SK-N-SH treated with all-trans-retinoic acid at 6 μM for 48 hours (cell line): ENCODE measurements at regions not wholly inside any gene's neighbourhood (a gene's known extent, or its start where the extent isn't known, plus 50 kb on each side); places are given as distances from the start of the nearest gene placed in this dataset.

Experiments used
- ATAC-seq: fragments of 200-7000 bp; cut with Tn5 transposase; 3 replicates; pipeline ENCODE4 v1.9.1; 2020; ENCODE audit warnings: mild to moderate bottlenecking, moderate library complexity
- ARNTL ChIP-seq: fragments of 450-650 bp; formaldehyde crosslinking; IDR thresholded peaks from 2 replicates; pipeline ENCODE4 v1.5.0; 2020; ENCODE audit warnings: low read depth, mild to moderate bottlenecking, moderate library complexity, borderline replicate concordance
- BACH2 ChIP-seq: fragments of 250-450 bp; sonication (Bioruptor Pico); IDR thresholded peaks from 2 replicates; pipeline ENCODE4 v1.9.0; 2021; ENCODE audit warnings: mild to moderate bottlenecking, borderline replicate concordance
- CREB5 ChIP-seq: fragments of 250-450 bp; sonication (Bioruptor Pico); IDR thresholded peaks from 2 replicates; pipeline ENCODE4 v1.5.1; 2020; ENCODE audit warnings: low read depth, mild to moderate bottlenecking, moderate library complexity
- CSDC2 ChIP-seq: fragments of 250-450 bp; sonication (Bioruptor Pico); IDR thresholded peaks from 2 replicates; pipeline ENCODE4 v1.5.0; 2020; ENCODE audit warnings: mild to moderate bottlenecking, moderate library complexity
- CSRNP3 ChIP-seq: fragments of 250-450 bp; sonication (Bioruptor Pico); IDR thresholded peaks from 2 replicates; pipeline ENCODE4 v1.5.1; 2021; ENCODE audit warnings: mild to moderate bottlenecking, moderate library complexity
- ESRRG ChIP-seq: fragments of 250-450 bp; sonication (Bioruptor Pico); IDR thresholded peaks from 2 replicates; pipeline ENCODE4 v1.6.1; 2021; ENCODE audit warnings: mild to moderate bottlenecking
- ISL1 ChIP-seq: fragments of 250-450 bp; sonication (Bioruptor Pico); IDR thresholded peaks from 2 replicates; pipeline ENCODE4 v2.1.2; 2022; ENCODE audit warnings: mild to moderate bottlenecking, moderate library complexity
- OSR1 ChIP-seq: fragments of 250-450 bp; sonication (Bioruptor Pico); IDR thresholded peaks from 2 replicates; pipeline ENCODE4 v1.8.0; 2022; ENCODE audit warnings: moderate library complexity, mild to moderate bottlenecking, inconsistent platforms
- PATZ1 ChIP-seq: fragments of 250-450 bp; sonication (Bioruptor Pico); IDR thresholded peaks from 2 replicates; pipeline ENCODE4 v1.8.0; 2020; ENCODE audit warnings: mild to moderate bottlenecking, moderate library complexity, borderline replicate concordance
- POU6F1 ChIP-seq: fragments of 250-450 bp; sonication (Bioruptor Pico); IDR thresholded peaks from 2 replicates; pipeline ENCODE4 v1.8.0; 2021; ENCODE audit warnings: low read depth, mild to moderate bottlenecking, moderate library complexity, borderline replicate concordance
- PPARA ChIP-seq: fragments of 250-450 bp; sonication (Bioruptor Pico); IDR thresholded peaks from 2 replicates; pipeline ENCODE4 v1.5.0; 2020; ENCODE audit warnings: mild to moderate bottlenecking, borderline replicate concordance
- RARB ChIP-seq: fragments of 250-450 bp; sonication (Bioruptor Pico); IDR thresholded peaks from 2 replicates; pipeline ENCODE4 v1.8.0; 2021; ENCODE audit warnings: mild to moderate bottlenecking, moderate library complexity
- SNAI2 ChIP-seq: fragments of 250-450 bp; sonication (Bioruptor Pico); IDR thresholded peaks from 2 replicates; pipeline ENCODE4 v1.5.0; 2020; ENCODE audit warnings: mild to moderate bottlenecking, moderate library complexity
- TCF4 ChIP-seq: fragments of 250-450 bp; sonication (Bioruptor Pico); IDR thresholded peaks from 2 replicates; pipeline ENCODE4 v1.8.0; 2021; ENCODE audit warnings: mild to moderate bottlenecking, moderate library complexity, borderline replicate concordance
- TOX ChIP-seq: fragments of 250-450 bp; sonication (Bioruptor Pico); IDR thresholded peaks from 2 replicates; pipeline ENCODE4 v1.8.0; 2021; ENCODE audit warnings: mild to moderate bottlenecking, moderate library complexity, borderline replicate concordance
- TSHZ2 ChIP-seq: fragments of 250-450 bp; sonication (Bioruptor Pico); IDR thresholded peaks from 2 replicates; pipeline ENCODE4 v1.5.0; 2020; ENCODE audit warnings: mild to moderate bottlenecking, moderate library complexity
- ZC3H10 ChIP-seq: fragments of 250-450 bp; sonication (Bioruptor Pico); IDR thresholded peaks from 2 replicates; pipeline ENCODE4 v1.5.1; 2021; ENCODE audit warnings: mild to moderate bottlenecking, moderate library complexity
- ZFP3 ChIP-seq: fragments of 250-450 bp; sonication (Bioruptor Pico); IDR thresholded peaks from 2 replicates; pipeline ENCODE4 v1.5.0; 2020; ENCODE audit warnings: mild to moderate bottlenecking, moderate library complexity
- ZFP30 ChIP-seq: fragments of 450-650 bp; formaldehyde crosslinking; IDR thresholded peaks from 2 replicates; pipeline ENCODE4 v1.5.0; 2022; ENCODE audit warnings: mild to moderate bottlenecking, moderate library complexity
- ZNF565 ChIP-seq: fragments of 450-650 bp; formaldehyde crosslinking; conservative IDR thresholded peaks from 2 replicates; pipeline ENCODE4 v1.5.0; 2020; ENCODE audit warnings: low read depth, mild to moderate bottlenecking, moderate library complexity
- ZNF70 ChIP-seq: fragments of 450-650 bp; formaldehyde crosslinking; IDR thresholded peaks from 2 replicates; pipeline ENCODE4 v1.5.0; 2020; ENCODE audit warnings: mild to moderate bottlenecking, moderate library complexity
- ZNF8 ChIP-seq: fragments of 450-650 bp; formaldehyde crosslinking; IDR thresholded peaks from 2 replicates; pipeline ENCODE4 v1.5.0; 2020; ENCODE audit warnings: mild to moderate bottlenecking, moderate library complexity

- no peak for ATAC-seq
- TF ChIP-seq PATZ1: no peak
- no peak for TF ChIP-seq SNAI2 (CRISPR knock-in tag)
- TF ChIP-seq ZFP3 (CRISPR knock-in tag): no peak
- no peak for TF ChIP-seq CSDC2
- no peak for TF ChIP-seq ESRRG (CRISPR knock-in tag)
- no peak for TF ChIP-seq ZNF70 (CRISPR knock-in tag)
- TF ChIP-seq CSRNP3 (CRISPR knock-in tag): no peak
- TF ChIP-seq ZNF8 (CRISPR knock-in tag): no peak
- no peak for TF ChIP-seq ISL1 (CRISPR knock-in tag)
Observed at GRCh38 chrX:13491061-13491460, 78.3 kb upstream of the EGFL6 start.

- TF ChIP-seq TCF4 (CRISPR knock-in tag) (no peak), CREB5 (CRISPR knock-in tag) (no peak), RARB (no peak), BACH2 (CRISPR knock-in tag) (no peak), ZC3H10 (CRISPR knock-in tag) (no peak)
- ATAC-seq: no peak
Observed at GRCh38 chrX:13489454-13489853, 79.9 kb upstream of the EGFL6 start.

- peak; percentile 77 for ATAC-seq
- TF ChIP-seq CSRNP3 (CRISPR knock-in tag) (no peak), OSR1 (0 out of 2 replicates have a peak, but pooled peaks have one; percentile 65), ZNF70 (CRISPR knock-in tag) (no peak), ZFP30 (CRISPR knock-in tag) (no peak), TOX (no peak), TSHZ2 (no peak), ZNF8 (CRISPR knock-in tag) (no peak), SNAI2 (CRISPR knock-in tag) (0 out of 2 replicates have a peak, but pooled peaks have one; percentile 61), BACH2 (CRISPR knock-in tag) (no peak), ISL1 (CRISPR knock-in tag) (no peak), CSDC2 (peak; percentile 19; the same call in 1 of the 2 replicates), RARB (no peak), CREB5 (CRISPR knock-in tag) (no peak), ARNTL (CRISPR knock-in tag) (no peak), ESRRG (CRISPR knock-in tag) (no peak), ZC3H10 (CRISPR knock-in tag) (no peak), POU6F1 (CRISPR knock-in tag) (no peak), PPARA (CRISPR knock-in tag) (no peak), PATZ1 (0 out of 2 replicates have a peak, but pooled peaks have one; percentile 23), ZFP3 (CRISPR knock-in tag) (0 out of 2 replicates have a peak, but pooled peaks have one; percentile 13), ZNF565 (CRISPR knock-in tag) (no peak)
Observed at GRCh38 chrX:13487731-13488505, 81.5 kb upstream of the EGFL6 start.
